ENCODE measurements at regions not wholly inside any gene's neighbourhood (a gene's known extent, or its start where the extent isn't known, plus 50 kb on each side); places are given as distances from the start of the nearest gene placed in this dataset.
"Not testable (repeated sequence)": the region's sequence is repeated elsewhere in the genome, so short reads cannot be mapped to it uniquely, and the experiment has no call there.

- no peak overlapping the region for H2BK12ac ChIP-seq (ENCODE audit: low read length in 2 of 2)
- no peaks in the 10 kb centered on the region for H3K9me3 ChIP-seq (ENCODE audit: control insufficient read depth, low read length)
- DNase-seq: no peak
- H2AK5ac ChIP-seq (ENCODE audit: low read length, severe bottlenecking): no peak overlapping the region
- H3K4ac ChIP-seq (ENCODE audit: low read depth in 1 of 2, low read length in 2 of 2): no peak overlapping the region
- no peaks in the 10 kb centered on the region for H3K36me3 ChIP-seq (ENCODE audit: control insufficient read depth in 1 of 2, insufficient read depth in 2 of 2, low read depth in 1 of 2, low read length in 2 of 2)
- no peaks in the 10 kb centered on the region for H3K79me1 ChIP-seq (replicated peaks; ENCODE audit: low read length, poor library complexity, severe bottlenecking)
- no peak overlapping the region for H3K4me2 ChIP-seq (ENCODE audit: low read length, poor library complexity, severe bottlenecking)
- no peak overlapping the region for H3K27ac ChIP-seq (ENCODE audit: low read length, poor library complexity, severe bottlenecking)
- no peak overlapping the region for H3K4me3 ChIP-seq (ENCODE audit: insufficient read depth in 1 of 2, low read depth in 1 of 2, low read length in 2 of 2)
- no peak overlapping the region for H3K14ac ChIP-seq (ENCODE audit: low read length in 2 of 2)
- no peak overlapping the region for H3K23ac ChIP-seq (ENCODE audit: low read length in 2 of 2)
- no peak overlapping the region for H2BK5ac ChIP-seq (ENCODE audit: low read depth, low read length, poor library complexity, severe bottlenecking)
- H2BK120ac ChIP-seq (ENCODE audit: low read depth, low read length): no peak overlapping the region
- H4K8ac ChIP-seq (ENCODE audit: low read length): no peak overlapping the region
- WGBS: 73% methylated on average over 10 of the region's 10 CpGs
- H3K18ac ChIP-seq (ENCODE audit: low read depth in 1 of 2, low read length in 2 of 2): no peak overlapping the region
- H3K27me3 ChIP-seq (ENCODE audit: control insufficient read depth in 1 of 2, insufficient read depth in 1 of 2, low read length in 2 of 2): peaks cover 5 to 46% of the 10 kb centered on the region in 2 experiments
- H3K4me1 ChIP-seq (ENCODE audit: control insufficient read depth, insufficient read depth, low read depth, low read length): no peaks in the 10 kb centered on the region
- no peak overlapping the region for H2BK15ac ChIP-seq (ENCODE audit: low read depth, poor library complexity, severe bottlenecking)
- no peak overlapping the region for H4K91ac ChIP-seq (ENCODE audit: low read length)
- no peak overlapping the region for H3K9ac ChIP-seq (ENCODE audit: low read length)
- H2AFZ ChIP-seq (ENCODE audit: low read depth, low read length): no peak overlapping the region
Measured at GRCh38 chrX:3806630-3807029, 93.2 kb upstream of the PRKX start.

GRCh38 chrX:3803713-3804112 lies 90.3 kb upstream of the PRKX start:
- Histone ChIP-seq H2BK5ac (ENCODE audit: low read depth, low read length, poor library complexity, severe bottlenecking) (no peak overlapping the region), H4K8ac (ENCODE audit: low read length) (no peak overlapping the region), H3K9ac (ENCODE audit: low read length) (no peak overlapping the region), H3K4me3 (ENCODE audit: insufficient read depth in 1 of 2, low read depth in 1 of 2, low read length in 2 of 2) (no peak overlapping the region), H3K4ac (ENCODE audit: low read depth in 1 of 2, low read length in 2 of 2) (no peak overlapping the region), H2BK120ac (ENCODE audit: low read depth, low read length) (no peak overlapping the region), H3K27me3 (ENCODE audit: control insufficient read depth in 1 of 2, insufficient read depth in 1 of 2, low read length in 2 of 2) (peaks cover 5 to 38% of the 10 kb centered on the region in 2 experiments), H2BK12ac (ENCODE audit: low read length in 2 of 2) (no peak overlapping the region), H3K36me3 (ENCODE audit: control insufficient read depth in 1 of 2, insufficient read depth in 2 of 2, low read depth in 1 of 2, low read length in 2 of 2) (no peaks in the 10 kb centered on the region), H3K4me1 (ENCODE audit: control insufficient read depth, insufficient read depth, low read depth, low read length) (no peaks in the 10 kb centered on the region), H3K18ac (ENCODE audit: low read depth in 1 of 2, low read length in 2 of 2) (no peak overlapping the region), H3K79me1 (replicated peaks; ENCODE audit: low read length, poor library complexity, severe bottlenecking) (no peaks in the 10 kb centered on the region), H3K14ac (ENCODE audit: low read length in 2 of 2) (no peak overlapping the region), H2AK5ac (ENCODE audit: low read length, severe bottlenecking) (no peak overlapping the region), H3K23ac (ENCODE audit: low read length in 2 of 2) (no peak overlapping the region), H3K4me2 (ENCODE audit: low read length, poor library complexity, severe bottlenecking) (no peak overlapping the region), H3K9me3 (ENCODE audit: control insufficient read depth, low read length) (no peaks in the 10 kb centered on the region), H2AFZ (ENCODE audit: low read depth, low read length) (no peak overlapping the region), H4K91ac (ENCODE audit: low read length) (no peak overlapping the region), H3K27ac (ENCODE audit: low read length, poor library complexity, severe bottlenecking) (no peak overlapping the region), H2BK15ac (ENCODE audit: low read depth, poor library complexity, severe bottlenecking) (no peak overlapping the region)
- WGBS: 90% methylated on average over 1 of the region's 4 CpGs
- DNase-seq: no peak

GRCh38 chrX:3803305-3803704 lies 89.9 kb upstream of the PRKX start:
- Histone ChIP-seq H3K4me1 (ENCODE audit: control insufficient read depth, insufficient read depth, low read depth, low read length) (no peaks in the 10 kb centered on the region), H3K9ac (ENCODE audit: low read length) (no peak overlapping the region), H3K4ac (ENCODE audit: low read depth in 1 of 2, low read length in 2 of 2) (no peak overlapping the region), H3K4me2 (ENCODE audit: low read length, poor library complexity, severe bottlenecking) (no peak overlapping the region), H3K27me3 (ENCODE audit: control insufficient read depth in 1 of 2, insufficient read depth in 1 of 2, low read length in 2 of 2) (peaks cover 5 to 38% of the 10 kb centered on the region in 2 experiments), H2AK5ac (ENCODE audit: low read length, severe bottlenecking) (no peak overlapping the region), H3K23ac (ENCODE audit: low read length in 2 of 2) (no peak overlapping the region), H3K14ac (ENCODE audit: low read length in 2 of 2) (no peak overlapping the region), H3K9me3 (ENCODE audit: control insufficient read depth, low read length) (no peaks in the 10 kb centered on the region), H3K27ac (ENCODE audit: low read length, poor library complexity, severe bottlenecking) (no peak overlapping the region), H4K8ac (ENCODE audit: low read length) (no peak overlapping the region), H3K36me3 (ENCODE audit: control insufficient read depth in 1 of 2, insufficient read depth in 2 of 2, low read depth in 1 of 2, low read length in 2 of 2) (no peaks in the 10 kb centered on the region), H4K91ac (ENCODE audit: low read length) (no peak overlapping the region), H2BK15ac (ENCODE audit: low read depth, poor library complexity, severe bottlenecking) (no peak overlapping the region), H3K79me1 (replicated peaks; ENCODE audit: low read length, poor library complexity, severe bottlenecking) (no peaks in the 10 kb centered on the region), H3K18ac (ENCODE audit: low read depth in 1 of 2, low read length in 2 of 2) (no peak overlapping the region), H2BK5ac (ENCODE audit: low read depth, low read length, poor library complexity, severe bottlenecking) (no peak overlapping the region), H2BK12ac (ENCODE audit: low read length in 2 of 2) (no peak overlapping the region), H2AFZ (ENCODE audit: low read depth, low read length) (no peak overlapping the region), H3K4me3 (ENCODE audit: insufficient read depth in 1 of 2, low read depth in 1 of 2, low read length in 2 of 2) (no peak overlapping the region), H2BK120ac (ENCODE audit: low read depth, low read length) (no peak overlapping the region)
- WGBS: no CpG with 5 or more reads among the region's 5 CpGs
- no peak for DNase-seq

- not testable (repeated sequence) for H3K79me1 ChIP-seq (replicated peaks; ENCODE audit: low read length, poor library complexity, severe bottlenecking); H4K8ac ChIP-seq (ENCODE audit: low read length); H3K27ac ChIP-seq (ENCODE audit: low read length, poor library complexity, severe bottlenecking); H3K18ac ChIP-seq (ENCODE audit: low read depth in 1 of 2, low read length in 2 of 2); H2AK5ac ChIP-seq (ENCODE audit: low read length, severe bottlenecking); H2BK120ac ChIP-seq (ENCODE audit: low read depth, low read length); H2BK12ac ChIP-seq (ENCODE audit: low read length in 2 of 2); H4K91ac ChIP-seq (ENCODE audit: low read length); DNase-seq; H3K36me3 ChIP-seq (ENCODE audit: control insufficient read depth in 1 of 2, insufficient read depth in 2 of 2, low read depth in 1 of 2, low read length in 2 of 2); H3K4me1 ChIP-seq (ENCODE audit: control insufficient read depth, insufficient read depth, low read depth, low read length); H3K4me3 ChIP-seq (ENCODE audit: insufficient read depth in 1 of 2, low read depth in 1 of 2, low read length in 2 of 2); H2AFZ ChIP-seq (ENCODE audit: low read depth, low read length); H2BK15ac ChIP-seq (ENCODE audit: low read depth, poor library complexity, severe bottlenecking); H3K9me3 ChIP-seq (ENCODE audit: control insufficient read depth, low read length); H3K9ac ChIP-seq (ENCODE audit: low read length); H3K4ac ChIP-seq (ENCODE audit: low read depth in 1 of 2, low read length in 2 of 2); H3K4me2 ChIP-seq (ENCODE audit: low read length, poor library complexity, severe bottlenecking); H3K14ac ChIP-seq (ENCODE audit: low read length in 2 of 2); H3K23ac ChIP-seq (ENCODE audit: low read length in 2 of 2); H2BK5ac ChIP-seq (ENCODE audit: low read depth, low read length, poor library complexity, severe bottlenecking)
- 92% methylated on average over 2 of the region's 4 CpGs for WGBS
- peaks cover 0 to 10% of the 10 kb centered on the region in 2 experiments for H3K27me3 ChIP-seq (ENCODE audit: control insufficient read depth in 1 of 2, insufficient read depth in 1 of 2, low read length in 2 of 2)
Measured at GRCh38 chrX:3795411-3795810, 82.0 kb upstream of the PRKX start.

Data from mesenchymal stem cell (in vitro differentiated cells and primary cell).